Sigmoid colon (tissue), 4 donors: ENCODE measurements at regions not wholly inside any gene's neighbourhood (a gene's known extent, or its start where the extent isn't known, plus 50 kb on each side); places are given as distances from the start of the nearest gene placed in this dataset.

Experiments used
- CTCF ChIP-seq, 4 experiments: fragments of 450-650 bp in 3 of 4; fragments of 200-600 bp in 1 of 4; IDR thresholded peaks; one replicate each; pipeline ENCODE4 v1.5.1; 2016 to 2019; ENCODE audit warnings: antibody characterized with exemption in 4 of 4, mild to moderate bottlenecking in 3 of 4, moderate library complexity in 2 of 4
- EP300 ChIP-seq, 4 donors: sonication (generic); formaldehyde crosslinking; IDR thresholded peaks; one replicate each; pipeline ENCODE4 v1.6.1; 2017; ENCODE audit warnings: antibody characterized with exemption in 4 of 4
- POLR2AphosphoS5 ChIP-seq, 4 donors: sonication (generic); formaldehyde crosslinking; IDR thresholded peaks; one replicate each; pipeline ENCODE4 v1.6.1; 2017; ENCODE audit warnings: antibody characterized with exemption in 4 of 4

- TF ChIP-seq POLR2AphosphoS5 (IDR thresholded peaks at IDR 0.05), result no peak
- TF ChIP-seq CTCF (IDR thresholded peaks at IDR 0.05), result no peak
- TF ChIP-seq EP300 (IDR thresholded peaks at IDR 0.05), result no peak
Measured at GRCh38 chr3:25861566-25861965, 71.7 kb downstream of the OXSM start.
